RWPE2 (cell line): ENCODE measurements at regions not wholly inside any gene's neighbourhood (a gene's known extent, or its start where the extent isn't known, plus 50 kb on each side); places are given as distances from the start of the nearest gene placed in this dataset.
A peak's percentile ranks its signal among the peaks of the same experiment; 100 is the strongest.

Source experiments
- ATAC-seq: fragments of 200-7000 bp; cut with Tn5 transposase; 3 replicates; pipeline ENCODE4 v1.9.1; 2021; ENCODE audit warnings: low read depth
- DNase-seq: peaks from one replicate; pipeline ENCODE4 v3.0.0-alpha.2; 2020; ENCODE audit warnings: low spot score
- H3K27ac ChIP-seq: fragments of 450-650 bp; 2 replicates; pipeline ENCODE4 v1.5.1; 2017; ENCODE audit warnings: mild to moderate bottlenecking; ENCODE audit not compliant: poor library complexity, severe bottlenecking
- H3K27me3 ChIP-seq: fragments of 250-450 bp; sonication (Bioruptor Pico); 2 replicates; pipeline ENCODE4 v1.5.1; 2021; ENCODE audit warnings: mild to moderate bottlenecking, moderate library complexity; ENCODE audit not compliant: insufficient read depth, poor library complexity, severe bottlenecking
- H3K36me3 ChIP-seq: fragments of 250-450 bp; sonication (Bioruptor Pico); 2 replicates; pipeline ENCODE4 v1.5.1; 2020; ENCODE audit warnings: low read depth, mild to moderate bottlenecking, moderate library complexity
- H3K4me1 ChIP-seq: fragments of 250-450 bp; sonication (Bioruptor Pico); 2 replicates; pipeline ENCODE4 v1.5.1; 2021; ENCODE audit warnings: mild to moderate bottlenecking, moderate library complexity; ENCODE audit not compliant: insufficient read depth, poor library complexity, severe bottlenecking
- H3K4me3 ChIP-seq: fragments of 250-450 bp; sonication (Bioruptor Pico); 2 replicates; pipeline ENCODE4 v1.5.1; 2021; ENCODE audit warnings: mild to moderate bottlenecking, moderate library complexity; ENCODE audit not compliant: severe bottlenecking
- H3K9me3 ChIP-seq: fragments of 250-450 bp; sonication (Bioruptor Pico); 2 replicates; pipeline ENCODE4 v1.5.1; 2021; ENCODE audit warnings: mild to moderate bottlenecking, moderate library complexity; ENCODE audit not compliant: severe bottlenecking
- TF ChIP-seq, protein P1 (sequence below): fragments of 450-650 bp; IDR thresholded peaks from one replicate; pipeline ENCODE4 v1.5.1; 2017; ENCODE audit warnings: mild to moderate bottlenecking, moderate library complexity; ENCODE audit not compliant: poor library complexity, severe bottlenecking

- Histone ChIP-seq H3K4me3 (no peak overlapping the region), H3K27me3 (no peaks in the 10 kb centered on the region), H3K4me1 (peaks cover 38% of the 10 kb centered on the region), H3K27ac (peak overlapping the region; percentile 100), H3K9me3 (no peaks in the 10 kb centered on the region), H3K36me3 (no peaks in the 10 kb centered on the region)
- ATAC-seq (peak; percentile 89), DNase-seq (no peak)
- TF ChIP-seq, protein P1, sequence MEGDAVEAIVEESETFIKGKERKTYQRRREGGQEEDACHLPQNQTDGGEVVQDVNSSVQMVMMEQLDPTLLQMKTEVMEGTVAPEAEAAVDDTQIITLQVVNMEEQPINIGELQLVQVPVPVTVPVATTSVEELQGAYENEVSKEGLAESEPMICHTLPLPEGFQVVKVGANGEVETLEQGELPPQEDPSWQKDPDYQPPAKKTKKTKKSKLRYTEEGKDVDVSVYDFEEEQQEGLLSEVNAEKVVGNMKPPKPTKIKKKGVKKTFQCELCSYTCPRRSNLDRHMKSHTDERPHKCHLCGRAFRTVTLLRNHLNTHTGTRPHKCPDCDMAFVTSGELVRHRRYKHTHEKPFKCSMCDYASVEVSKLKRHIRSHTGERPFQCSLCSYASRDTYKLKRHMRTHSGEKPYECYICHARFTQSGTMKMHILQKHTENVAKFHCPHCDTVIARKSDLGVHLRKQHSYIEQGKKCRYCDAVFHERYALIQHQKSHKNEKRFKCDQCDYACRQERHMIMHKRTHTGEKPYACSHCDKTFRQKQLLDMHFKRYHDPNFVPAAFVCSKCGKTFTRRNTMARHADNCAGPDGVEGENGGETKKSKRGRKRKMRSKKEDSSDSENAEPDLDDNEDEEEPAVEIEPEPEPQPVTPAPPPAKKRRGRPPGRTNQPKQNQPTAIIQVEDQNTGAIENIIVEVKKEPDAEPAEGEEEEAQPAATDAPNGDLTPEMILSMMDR = no peak
Observed at GRCh38 chr2:43051338-43051737, 175.1 kb downstream of the ZFP36L2 start.

- H3K4me3 ChIP-seq = no peak overlapping the region
- TF ChIP-seq, protein P1 = no peak
- no peaks in the 10 kb centered on the region for H3K27me3 ChIP-seq
- H3K27ac ChIP-seq = peak overlapping the region; percentile 100
- ATAC-seq (no peak; the same call in 1 of the 3 replicates), DNase-seq (no peak)
- H3K9me3 ChIP-seq = no peaks in the 10 kb centered on the region
- H3K4me1 ChIP-seq = peaks cover 38% of the 10 kb centered on the region
- no peaks in the 10 kb centered on the region for H3K36me3 ChIP-seq
Observed at GRCh38 chr2:43050866-43051265, 175.5 kb downstream of the ZFP36L2 start.

DNA sequence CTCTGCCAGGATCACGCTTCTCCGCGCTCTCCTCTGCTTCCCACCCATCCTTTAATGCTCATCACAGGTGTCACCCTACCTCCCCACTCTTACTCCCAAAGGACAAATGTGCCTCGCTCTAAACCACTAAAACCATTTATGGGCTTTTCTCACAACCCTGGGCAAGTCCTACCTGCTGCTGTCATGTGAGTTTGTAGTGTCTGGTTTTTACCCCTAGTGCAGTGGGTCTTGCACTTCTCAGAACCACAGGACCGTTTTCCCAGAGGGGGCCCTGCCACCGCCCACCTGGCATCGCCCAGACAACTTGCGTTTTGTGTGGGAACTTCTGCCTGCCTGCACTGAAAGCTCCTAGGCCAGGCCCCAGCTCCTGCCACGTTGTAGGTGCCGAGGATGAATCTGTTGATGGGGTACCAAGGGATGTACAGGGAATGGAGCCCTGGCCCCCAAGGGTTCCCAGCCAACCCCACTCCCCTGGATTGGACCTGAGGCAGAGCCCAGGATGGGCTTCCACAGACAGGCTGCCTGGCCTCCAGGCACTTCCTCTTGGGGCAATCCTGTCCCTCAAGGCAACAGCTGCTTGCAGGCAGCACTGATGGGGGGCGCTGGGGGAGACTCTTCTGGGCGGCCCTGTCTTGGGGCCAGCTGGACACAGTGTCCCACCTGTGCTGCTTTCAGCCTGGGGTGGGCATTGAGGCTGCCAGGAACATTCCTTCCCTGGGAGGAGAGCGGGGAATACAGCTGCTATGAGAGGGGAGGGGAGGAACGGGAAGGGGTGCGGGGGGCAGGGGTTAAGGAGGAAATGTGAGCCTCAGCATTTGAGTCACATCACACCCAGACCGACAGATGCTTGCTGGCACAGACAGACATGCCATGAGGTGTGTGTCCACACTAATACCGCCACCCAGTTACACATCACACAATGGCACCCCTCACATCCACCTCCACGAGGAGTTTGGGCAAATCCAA, 176.3 kb downstream of the ZFP36L2 start:
- TF ChIP-seq, protein P1 = no peak
- no peaks in the 10 kb centered on the region for H3K27me3 ChIP-seq
- H3K4me3 ChIP-seq = no peak overlapping the region
- no peaks in the 10 kb centered on the region for H3K36me3 ChIP-seq
- peak; percentile 48 for ATAC-seq
- H3K27ac ChIP-seq = peak overlapping the region; percentile 100
- H3K9me3 ChIP-seq = no peaks in the 10 kb centered on the region
- peak; percentile 79 for DNase-seq
- peaks cover 38% of the 10 kb centered on the region for H3K4me1 ChIP-seq

DNA sequence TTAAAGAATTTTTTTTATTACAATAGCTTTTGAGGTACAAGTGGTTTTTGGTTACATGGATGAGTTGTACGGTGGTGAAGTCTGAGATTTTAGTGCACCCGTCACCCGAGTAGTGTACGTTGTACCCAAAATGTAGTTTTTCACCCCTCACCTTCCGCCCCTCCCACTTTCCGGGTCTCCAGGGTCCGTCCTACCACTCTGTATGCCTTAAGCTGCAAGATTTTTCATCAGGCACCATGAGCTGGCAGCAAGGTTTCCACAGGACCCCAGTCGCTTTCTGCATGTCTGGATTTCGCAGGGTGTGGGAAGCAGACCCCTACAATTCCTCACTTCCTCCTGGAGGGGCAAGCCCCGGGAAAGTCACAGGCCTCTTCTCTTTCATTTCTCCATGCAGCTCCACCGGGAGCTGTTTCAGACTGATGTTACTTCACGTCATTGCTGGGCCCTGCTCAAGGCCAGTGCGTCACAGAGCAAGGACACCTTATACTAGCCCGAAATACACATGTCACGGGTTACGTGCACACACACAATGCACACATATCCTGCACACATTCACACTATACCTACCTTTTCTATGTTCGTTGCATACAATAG, 179.1 kb downstream of the ZFP36L2 start:
- peak overlapping the region; percentile 100 for H3K27ac ChIP-seq
- no peaks in the 10 kb centered on the region for H3K27me3 ChIP-seq
- ATAC-seq (no peak), DNase-seq (peak; percentile 39)
- TF ChIP-seq, protein P1 = no peak
- no peaks in the 10 kb centered on the region for H3K36me3 ChIP-seq
- H3K4me1 ChIP-seq = peaks cover 42% of the 10 kb centered on the region
- H3K9me3 ChIP-seq = no peaks in the 10 kb centered on the region
- H3K4me3 ChIP-seq = no peak overlapping the region
